Neutrophil (primary cell): ENCODE measurements at regions not wholly inside any gene's neighbourhood (a gene's known extent, or its start where the extent isn't known, plus 50 kb on each side); places are given as distances from the start of the nearest gene placed in this dataset.

ENCODE experiments used
- H3K27ac ChIP-seq: fragments of 200-600 bp; sonication (generic); 2 replicates; pipeline ENCODE4 v1.5.1; 2016; ENCODE audit warnings: mild to moderate bottlenecking, moderate library complexity
- H3K27me3 ChIP-seq: fragments of 200-600 bp; sonication (generic); 2 replicates; pipeline ENCODE4 v1.6.0; 2016; ENCODE audit warnings: mild to moderate bottlenecking
- H3K36me3 ChIP-seq: fragments of 200-600 bp; sonication (generic); 2 replicates; pipeline ENCODE4 v1.5.1; 2017
- H3K4me1 ChIP-seq, 2 experiments: fragments of 200-600 bp in 1 of 2; sonication (generic) in 1 of 2; 1 replicate in 1 of 2; 2 replicates in 1 of 2; pipeline versions ENCODE4 v1.5.1 to v1.6.1; 2013 to 2016; ENCODE audit warnings: low read depth in 1 of 2, low read length in 1 of 2, mild to moderate bottlenecking in 1 of 2, moderate library complexity in 1 of 2; ENCODE audit not compliant: control insufficient read depth in 1 of 2, insufficient read depth in 1 of 2
- H3K4me3 ChIP-seq, 2 experiments: fragments of 200-600 bp in 1 of 2; sonication (generic) in 1 of 2; 1 replicate in 1 of 2; 2 replicates in 1 of 2; pipeline ENCODE4 v1.5.1; 2013 to 2016; ENCODE audit warnings: low read depth in 1 of 2, low read length in 1 of 2, mild to moderate bottlenecking in 1 of 2, moderate library complexity in 1 of 2
- H3K9me3 ChIP-seq: fragments of 200-600 bp; sonication (generic); 2 replicates; pipeline ENCODE4 v1.5.1; 2016
- TF ChIP-seq, protein P1 (sequence below): fragments of 200-600 bp; sonication (generic); IDR thresholded peaks from 2 replicates; pipeline ENCODE4 v1.5.1; 2016; ENCODE audit warnings: antibody characterized with exemption

- Histone ChIP-seq H3K27ac (no peak overlapping the region), H3K27me3 (no peaks in the 10 kb centered on the region), H3K36me3 (no peaks in the 10 kb centered on the region), H3K9me3 (no peaks in the 10 kb centered on the region), H3K4me1 (no peaks in the 10 kb centered on the region), H3K4me3 (no peak overlapping the region)
- TF ChIP-seq, protein P1, sequence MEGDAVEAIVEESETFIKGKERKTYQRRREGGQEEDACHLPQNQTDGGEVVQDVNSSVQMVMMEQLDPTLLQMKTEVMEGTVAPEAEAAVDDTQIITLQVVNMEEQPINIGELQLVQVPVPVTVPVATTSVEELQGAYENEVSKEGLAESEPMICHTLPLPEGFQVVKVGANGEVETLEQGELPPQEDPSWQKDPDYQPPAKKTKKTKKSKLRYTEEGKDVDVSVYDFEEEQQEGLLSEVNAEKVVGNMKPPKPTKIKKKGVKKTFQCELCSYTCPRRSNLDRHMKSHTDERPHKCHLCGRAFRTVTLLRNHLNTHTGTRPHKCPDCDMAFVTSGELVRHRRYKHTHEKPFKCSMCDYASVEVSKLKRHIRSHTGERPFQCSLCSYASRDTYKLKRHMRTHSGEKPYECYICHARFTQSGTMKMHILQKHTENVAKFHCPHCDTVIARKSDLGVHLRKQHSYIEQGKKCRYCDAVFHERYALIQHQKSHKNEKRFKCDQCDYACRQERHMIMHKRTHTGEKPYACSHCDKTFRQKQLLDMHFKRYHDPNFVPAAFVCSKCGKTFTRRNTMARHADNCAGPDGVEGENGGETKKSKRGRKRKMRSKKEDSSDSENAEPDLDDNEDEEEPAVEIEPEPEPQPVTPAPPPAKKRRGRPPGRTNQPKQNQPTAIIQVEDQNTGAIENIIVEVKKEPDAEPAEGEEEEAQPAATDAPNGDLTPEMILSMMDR: no peak
Observed at GRCh38 chr10:83276971-83277370, 862.3 kb upstream of the GHITM start.

DNA sequence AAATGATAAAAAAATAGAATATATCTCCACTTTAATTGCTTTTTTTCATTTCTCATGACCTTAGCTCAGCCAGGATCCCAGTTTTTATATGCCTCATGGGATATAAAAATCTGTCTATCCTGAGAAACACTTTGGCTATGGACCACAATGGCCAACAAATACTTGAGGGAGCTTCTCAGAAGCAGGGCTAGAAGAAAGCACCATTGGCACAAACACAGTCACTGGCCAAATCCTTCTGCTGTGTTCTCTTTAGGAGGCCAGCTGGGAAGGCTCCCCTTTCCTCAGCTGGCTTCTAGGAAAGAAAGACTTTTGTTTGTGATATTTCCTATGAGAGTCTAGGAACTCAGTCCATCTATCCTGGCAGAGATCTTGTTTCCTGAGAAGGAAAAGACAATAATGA lies 856.2 kb upstream of the GHITM start:
- no peaks in the 10 kb centered on the region for H3K9me3 ChIP-seq
- H3K4me1 ChIP-seq: no peaks in the 10 kb centered on the region
- H3K36me3 ChIP-seq: no peaks in the 10 kb centered on the region
- no peak overlapping the region for H3K27ac ChIP-seq
- H3K4me3 ChIP-seq: no peak overlapping the region
- TF ChIP-seq, protein P1: no peak
- H3K27me3 ChIP-seq: no peaks in the 10 kb centered on the region

GRCh38 chr10:83287374-83287773 lies 851.9 kb upstream of the GHITM start:
- Histone ChIP-seq H3K9me3 (no peaks in the 10 kb centered on the region), H3K4me1 (no peaks in the 10 kb centered on the region), H3K27ac (no peak overlapping the region), H3K4me3 (no peak overlapping the region), H3K36me3 (no peaks in the 10 kb centered on the region), H3K27me3 (no peaks in the 10 kb centered on the region)
- TF ChIP-seq, protein P1: no peak

GRCh38 chr10:83289373-83289772 lies 849.9 kb upstream of the GHITM start:
- Histone ChIP-seq H3K36me3 (no peaks in the 10 kb centered on the region), H3K4me3 (no peak overlapping the region), H3K27ac (no peak overlapping the region), H3K27me3 (no peaks in the 10 kb centered on the region), H3K4me1 (no peaks in the 10 kb centered on the region), H3K9me3 (no peaks in the 10 kb centered on the region)
- TF ChIP-seq, protein P1: no peak

GRCh38 chr10:83289948-83290347 lies 849.4 kb upstream of the GHITM start:
- Histone ChIP-seq H3K9me3 (no peaks in the 10 kb centered on the region), H3K4me3 (no peak overlapping the region), H3K27me3 (no peaks in the 10 kb centered on the region), H3K4me1 (no peaks in the 10 kb centered on the region), H3K36me3 (no peaks in the 10 kb centered on the region), H3K27ac (no peak overlapping the region)
- TF ChIP-seq, protein P1: no peak

DNA sequence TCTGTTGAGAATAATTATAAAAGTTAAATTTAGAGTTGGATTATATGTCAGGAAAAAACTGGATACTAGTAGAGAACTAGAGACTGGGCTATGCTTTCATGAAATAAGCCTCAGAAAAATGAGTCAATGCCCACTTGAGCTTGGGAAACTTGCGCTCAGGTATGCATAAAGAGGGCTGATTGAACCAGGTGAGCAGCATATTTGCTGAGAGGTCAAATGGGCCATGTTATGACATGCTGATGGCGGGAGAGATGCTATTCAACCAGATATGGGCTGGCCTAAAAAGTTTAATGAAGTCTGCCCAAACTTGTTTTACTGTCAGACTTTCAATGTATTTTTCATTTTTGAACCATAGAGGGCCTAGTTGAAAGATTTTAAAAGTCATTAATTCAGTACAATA lies 837.6 kb upstream of the GHITM start:
- no peak overlapping the region for H3K4me3 ChIP-seq
- no peaks in the 10 kb centered on the region for H3K9me3 ChIP-seq
- H3K27me3 ChIP-seq: no peaks in the 10 kb centered on the region
- TF ChIP-seq, protein P1: no peak
- no peaks in the 10 kb centered on the region for H3K4me1 ChIP-seq
- no peak overlapping the region for H3K27ac ChIP-seq
- H3K36me3 ChIP-seq: no peaks in the 10 kb centered on the region
